ENCODE measurements at regions not wholly inside any gene's neighbourhood (a gene's known extent, or its start where the extent isn't known, plus 50 kb on each side); places are given as distances from the start of the nearest gene placed in this dataset.

DNA sequence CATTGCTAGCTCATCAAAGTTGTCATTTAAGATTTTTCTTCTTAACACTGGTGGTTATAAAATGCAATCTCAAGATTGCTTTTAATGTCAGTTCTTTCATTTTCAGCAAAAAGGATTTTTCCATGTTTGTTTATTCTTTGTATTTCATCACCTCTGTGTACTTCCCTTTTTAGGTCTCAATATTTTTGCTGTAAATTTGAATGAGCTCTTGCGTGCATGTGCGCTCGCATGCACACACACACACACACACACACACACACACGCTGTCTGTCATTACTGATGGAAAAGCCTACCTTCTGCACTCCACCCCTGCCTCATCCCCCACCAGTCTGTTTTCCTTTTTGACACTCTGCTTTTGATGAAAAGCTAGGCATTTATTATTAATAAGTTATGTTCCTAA is 85.3 kb upstream of the FYN start:
- no peak for DNase-seq

GRCh38 chr6:111959766-111960165 is 86.5 kb upstream of the FYN start:
- DNase-seq: no peak

DNA sequence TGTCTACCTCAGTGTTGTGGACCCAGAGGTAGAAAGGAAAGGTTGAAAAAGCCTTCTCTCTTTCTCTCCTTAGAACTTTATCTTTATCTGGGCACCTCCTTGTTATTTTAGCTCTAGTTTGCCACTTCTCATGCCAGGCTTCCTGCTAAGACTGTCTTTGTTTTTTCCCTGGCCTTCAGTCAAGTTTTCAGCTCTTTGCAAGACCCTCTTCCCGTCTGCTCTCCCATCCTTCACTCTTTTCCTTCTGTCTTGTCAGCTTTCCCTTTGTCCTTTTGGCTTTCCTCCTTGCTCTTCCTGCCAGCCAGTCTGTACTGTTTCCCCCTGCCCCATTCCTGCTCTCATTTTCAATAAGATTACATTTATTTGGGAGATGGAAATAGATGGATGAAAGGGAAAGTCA is 86.8 kb upstream of the CCN6 start:
- no peak for DNase-seq

DNA sequence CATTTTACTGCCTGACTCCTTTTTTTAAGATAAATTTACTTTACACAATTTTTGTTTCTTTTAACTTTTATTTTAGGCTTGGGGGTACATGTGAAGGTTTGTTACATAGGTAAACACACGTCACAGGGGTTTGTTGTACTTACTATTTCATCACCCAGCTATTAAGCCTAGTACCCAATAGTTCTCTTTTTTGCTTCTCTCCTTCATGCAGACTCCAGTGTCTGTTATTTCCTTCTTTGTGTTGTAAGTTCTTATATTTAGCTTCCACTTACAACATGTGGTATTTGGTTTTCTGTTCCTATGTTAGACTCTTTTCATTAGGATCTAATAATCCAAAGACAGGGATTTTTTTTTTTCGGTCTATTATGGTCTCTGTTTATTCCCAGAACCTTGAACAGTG is 83.5 kb upstream of the CCN6 start:
- peak; percentile 57 to 58 for DNase-seq

GRCh38 chr6:111971181-111971841 is 82.6 kb upstream of the CCN6 start:
- no peak for DNase-seq

DNA sequence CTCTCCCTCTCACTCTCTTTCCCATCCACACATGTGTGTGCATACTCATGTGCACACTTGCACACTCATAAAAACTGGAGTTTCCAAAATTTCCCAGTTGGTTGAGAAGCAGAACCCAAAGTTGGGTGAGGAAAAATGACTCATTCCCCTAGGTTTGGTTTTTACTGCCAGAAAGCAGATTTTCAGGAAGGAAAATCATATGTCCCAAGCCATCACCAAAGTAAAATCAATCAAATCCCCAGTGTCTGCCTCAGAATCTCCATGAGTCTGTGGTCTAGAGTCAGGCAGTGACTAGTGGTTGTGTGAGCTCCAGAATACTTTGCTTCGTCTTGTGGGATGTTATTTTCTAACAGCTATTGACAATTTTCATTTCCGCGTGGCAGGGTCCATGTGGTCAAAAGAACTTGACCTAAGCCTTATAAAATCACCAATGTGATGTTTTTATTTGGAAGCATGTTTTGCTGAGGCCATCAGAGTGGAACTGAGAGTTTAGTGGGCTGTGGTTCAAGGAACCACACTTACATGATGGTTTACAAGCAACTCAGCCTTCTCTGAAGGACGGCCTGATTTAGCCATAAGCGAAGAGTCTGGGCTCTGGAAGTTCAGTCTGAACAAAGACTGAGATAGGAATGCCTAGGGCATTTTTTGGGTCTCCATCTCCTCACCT is 81.9 kb upstream of the CCN6 start:
- no peak for DNase-seq

DNA sequence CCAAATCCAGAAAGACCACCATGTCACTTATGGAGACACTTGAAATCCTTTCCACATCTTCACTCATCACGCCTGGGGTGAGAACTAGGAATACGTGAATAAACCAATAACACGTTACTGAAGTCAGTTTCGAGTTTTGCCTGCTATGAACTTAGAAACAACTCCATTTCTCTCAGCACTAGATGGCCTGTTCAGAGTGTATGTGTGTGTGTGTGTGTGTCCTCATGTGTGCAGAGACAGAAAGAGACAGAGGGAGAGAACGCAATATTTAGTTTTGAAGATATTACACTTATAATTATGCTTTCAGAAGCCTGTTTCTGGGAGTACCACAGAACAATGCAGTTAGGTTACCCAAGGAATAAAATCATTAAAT is 81.2 kb upstream of the CCN6 start:
- no peak for DNase-seq

GRCh38 chr6:111973118-111973761 is 80.7 kb upstream of the CCN6 start:
- peak; percentile 6 to 10 for DNase-seq

- DNase-seq: no peak
Measured at GRCh38 chr6:111973927-111974639, 79.8 kb upstream of the CCN6 start.

DNA sequence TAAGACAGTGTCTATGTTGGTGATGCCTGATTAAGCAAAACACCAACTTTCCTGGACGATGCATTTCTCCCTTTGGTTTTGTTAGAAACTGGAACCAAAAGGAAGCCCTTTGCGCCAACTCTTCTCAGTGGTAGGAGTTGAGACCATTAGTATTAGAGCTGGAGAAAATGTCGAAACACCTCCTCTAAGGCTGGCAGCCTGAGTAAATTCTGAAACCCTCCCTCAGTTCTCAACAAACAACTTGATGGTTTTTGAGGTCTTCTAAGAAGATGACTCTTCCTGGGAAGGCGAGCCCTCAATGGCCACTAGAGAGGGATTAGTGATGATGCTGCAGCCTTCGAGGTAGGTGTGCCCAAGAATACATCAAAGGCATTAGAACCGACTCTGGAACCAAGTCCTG is 78.4 kb upstream of the CCN6 start:
- DNase-seq: no peak

DNA sequence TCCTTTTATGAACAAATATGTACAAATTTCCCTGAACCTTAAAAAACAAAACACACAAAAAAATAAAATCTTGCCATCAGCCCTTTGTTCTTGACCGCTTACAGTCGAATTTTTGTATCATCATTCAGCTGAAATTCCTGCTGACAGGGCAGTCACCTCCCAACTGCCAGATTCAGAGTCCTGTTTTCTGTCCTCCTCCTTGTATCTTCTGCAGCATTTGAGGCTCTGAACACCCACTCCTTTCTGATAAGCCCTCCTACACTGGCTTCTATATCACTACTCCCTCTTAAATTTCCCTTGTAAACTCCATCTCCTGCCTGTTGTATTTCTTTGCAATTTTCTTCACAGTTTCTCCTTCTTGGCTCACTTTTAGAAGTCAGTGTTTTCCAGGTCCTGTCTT is 77.8 kb upstream of the CCN6 start:
- no peak for DNase-seq

DNA sequence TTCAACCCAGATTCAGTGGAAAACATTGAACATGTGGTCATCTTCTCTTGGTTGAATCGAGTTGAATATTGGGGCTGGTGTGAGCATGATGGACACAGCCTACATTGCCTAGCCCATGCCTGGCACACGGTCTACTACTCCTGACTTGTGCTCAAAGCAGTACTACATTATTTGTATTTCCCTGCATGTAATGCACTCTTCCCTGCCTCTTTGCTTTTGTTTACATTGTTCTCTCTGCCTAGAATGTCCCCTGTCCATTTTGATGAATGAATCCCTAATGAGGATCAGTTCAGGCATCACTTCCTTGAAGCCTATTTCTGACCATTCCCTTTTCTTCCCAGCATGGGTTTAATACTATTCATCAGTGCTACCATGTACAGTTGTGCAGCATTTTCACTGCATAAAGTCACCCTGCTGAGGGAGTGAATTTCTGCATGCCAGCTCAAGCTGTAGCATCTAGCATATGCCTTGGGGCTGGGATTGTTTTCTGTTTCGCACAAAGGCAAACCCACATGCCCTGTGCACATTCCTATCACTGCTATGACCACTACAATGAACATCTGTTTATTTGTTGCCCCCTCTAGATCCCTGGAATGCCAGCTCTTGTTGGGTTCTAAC is 75.3 kb upstream of the CCN6 start:
- DNase-seq: no peak

DNA sequence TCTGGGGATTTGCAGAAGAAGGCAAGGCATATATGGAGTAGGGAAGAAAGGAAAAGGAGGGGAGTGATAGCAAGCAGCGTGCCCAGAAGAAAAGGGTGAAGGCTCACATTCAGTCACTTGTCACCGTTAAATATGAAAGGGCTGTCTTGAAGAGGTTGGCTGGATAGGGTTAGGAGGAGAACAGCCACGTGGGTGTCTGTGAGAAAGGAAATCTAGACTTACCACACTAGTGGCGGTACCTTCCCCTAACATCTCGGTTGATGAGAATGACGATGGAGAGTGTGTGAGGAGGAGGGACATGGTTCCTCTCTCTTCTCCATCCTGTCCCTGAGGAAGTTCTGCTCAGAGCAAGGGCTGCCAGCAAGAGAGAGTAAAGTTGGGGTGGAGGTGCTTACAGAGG is 74.3 kb upstream of the CCN6 start:
- no peak for DNase-seq

GRCh38 chr6:111980143-111980542 is 73.8 kb upstream of the CCN6 start:
- no peak for DNase-seq

GRCh38 chr6:111980971-111981840 is 72.7 kb upstream of the CCN6 start:
- DNase-seq: no peak

GRCh38 chr6:111982681-111983080 is 71.2 kb upstream of the CCN6 start:
- no peak for DNase-seq

DNA sequence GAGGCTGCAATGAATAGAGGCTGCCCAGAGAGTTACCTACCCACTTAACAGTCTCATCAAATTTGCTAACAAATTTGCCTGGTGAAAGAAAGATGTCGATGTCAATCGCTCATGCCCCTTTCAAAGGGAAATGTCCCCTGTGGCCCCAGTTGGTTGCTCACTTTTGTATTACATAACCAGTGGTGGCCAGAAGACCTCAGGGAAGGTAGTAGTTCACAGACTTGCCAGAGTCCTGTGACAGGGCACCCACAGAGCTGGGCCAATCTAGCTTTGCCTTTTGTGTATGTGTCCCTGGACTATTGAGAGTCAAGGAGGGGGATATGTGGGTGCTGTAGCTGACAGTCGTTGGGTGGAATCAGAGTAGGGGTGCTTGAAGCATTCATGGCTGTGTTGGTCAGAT is 70.7 kb upstream of the CCN6 start:
- DNase-seq: no peak

GRCh38 chr6:111984081-111984480 is 69.8 kb upstream of the CCN6 start:
- DNase-seq: no peak

GRCh38 chr6:111984516-111985201 is 69.2 kb upstream of the CCN6 start:
- DNase-seq: no peak

DNA sequence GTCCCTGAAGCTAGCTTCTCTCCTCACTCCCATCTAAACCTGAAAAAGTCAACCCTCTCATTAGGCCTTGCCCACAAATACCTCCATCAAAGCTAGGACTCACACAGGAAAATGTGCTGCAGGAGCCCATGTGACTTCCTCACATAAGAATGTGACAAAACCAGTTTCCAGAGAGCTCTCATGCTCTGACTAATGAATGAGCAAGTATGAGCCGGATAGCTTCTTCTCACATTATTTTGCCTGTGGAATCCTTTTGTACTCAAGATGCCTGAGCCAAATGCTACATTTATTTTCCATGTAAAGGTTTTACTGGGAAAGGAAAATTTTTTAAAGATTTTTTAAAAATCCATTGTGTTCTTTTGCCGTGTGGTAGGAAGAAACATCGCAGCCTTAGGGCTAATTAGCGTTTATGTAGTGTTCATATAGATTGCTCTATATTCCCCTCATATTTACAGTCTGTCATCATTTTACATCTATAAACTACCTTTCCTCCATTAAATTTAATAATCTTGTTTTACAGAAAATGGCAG is 68.6 kb upstream of the CCN6 start:
- DNase-seq: peak; percentile 27 to 50

GRCh38 chr6:111986651-111987050 is 67.3 kb upstream of the CCN6 start:
- no peak for DNase-seq

DNA sequence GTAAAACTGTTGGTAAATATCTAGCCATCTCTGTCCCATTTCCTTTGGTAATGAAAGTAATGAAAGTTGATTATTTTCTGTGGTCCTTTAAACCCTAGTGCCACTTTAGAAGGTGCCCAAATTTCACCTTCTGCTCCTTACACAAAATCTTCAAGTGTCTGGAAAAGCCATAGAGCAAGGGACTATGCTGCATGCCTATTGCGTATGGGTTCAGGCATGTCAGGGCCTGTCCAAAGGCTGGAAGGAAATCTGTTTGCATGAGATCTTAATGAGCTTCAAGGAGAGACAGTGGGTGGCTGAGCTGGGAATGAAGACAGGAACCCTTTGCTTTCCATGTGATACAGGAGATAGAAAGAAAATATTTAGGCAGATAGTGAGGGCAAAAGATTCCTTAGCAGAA is 66.6 kb upstream of the CCN6 start:
- DNase-seq: no peak
